GM12878 (cell line): ENCODE measurements at regions not wholly inside any gene's neighbourhood (a gene's known extent, or its start where the extent isn't known, plus 50 kb on each side); places are given as distances from the start of the nearest gene placed in this dataset.

Experiments used
- ATAC-seq: fragments of 200-7000 bp; cut with Tn5 transposase; 3 replicates; pipeline ENCODE4 v1.9.1; 2020; ENCODE audit warnings: mild to moderate bottlenecking, moderate library complexity
- BruUV-seq: library from RNA; stranded (reverse); fragments of 400-500 nt; replicated peaks from 2 replicates; lab custom pipeline; 2021; lab: Mats Ljungman, UMichigan
- CTCF ChIA-PET: fragments of 300-600 bp; sonication (Branson Sonifier 250); formaldehyde crosslinking; extraction: SDS; loops from one replicate; lab custom pipeline; 2021; ENCODE audit warnings: inconsistent platforms; lab: Yijun Ruan, JAX
- POLR2A ChIA-PET: fragments of 350-600 bp; formaldehyde crosslinking; extraction: SDS; loops from one replicate; lab custom pipeline; 2021; ENCODE audit warnings: inconsistent platforms; lab: Charles Lee
- RAD21 ChIA-PET: fragments of 300-600 bp; sonication (Branson Sonifier 250); formaldehyde crosslinking; loops from one replicate; lab custom pipeline; 2023; ENCODE audit warnings: antibody characterized with exemption; ENCODE audit not compliant: unreplicated experiment; lab: Charles Lee
- SMC1A ChIA-PET: fragments of 300-600 bp; sonication (Branson Sonifier 250); formaldehyde crosslinking; loops from one replicate; lab custom pipeline; 2023; ENCODE audit not compliant: unreplicated experiment, uncharacterized antibody; lab: Charles Lee
- DNase-seq: peaks from one replicate; pipeline ENCODE4 v3.0.0-alpha.2; 2011; ENCODE audit warnings: low read depth, low spot score
- FAIRE-seq: peaks from 3 replicates; lab custom pipeline; 2011; peaks lifted over from hg19 to GRCh38; lab: Jason Lieb, UNC
- H2AFZ ChIP-seq: 2 replicates; pipeline ENCODE4 v1.6.0; 2011; ENCODE audit warnings: low read depth, low read length, control low read depth; ENCODE audit not compliant: control insufficient read depth
- H3K27ac ChIP-seq: 2 replicates; pipeline ENCODE4 v1.5.1; 2011; ENCODE audit warnings: control low read depth; ENCODE audit not compliant: control insufficient read depth, insufficient read depth
- H3K27me3 ChIP-seq, 2 experiments: replicated peaks in 1 of 2; 2 replicates each; pipeline versions ENCODE4 v1.6.0 to v1.6.1; 2011; ENCODE audit warnings: low read length in 1 of 2; ENCODE audit not compliant: control insufficient read depth in 2 of 2, insufficient read depth in 2 of 2
- H3K36me3 ChIP-seq, 2 experiments: 2 replicates each; pipeline ENCODE4 v1.5.1; 2011; ENCODE audit warnings: low read length in 1 of 2; ENCODE audit not compliant: control insufficient read depth in 2 of 2, insufficient read depth in 2 of 2
- H3K4me1 ChIP-seq: 2 replicates; pipeline ENCODE4 v1.6.1; 2011; ENCODE audit warnings: mild to moderate bottlenecking, low read length, moderate library complexity, mixed read lengths; ENCODE audit not compliant: control insufficient read depth, insufficient read depth
- H3K4me2 ChIP-seq: 2 replicates; pipeline ENCODE4 v1.6.0; 2011; ENCODE audit warnings: control low read depth; ENCODE audit not compliant: control insufficient read depth, insufficient read depth
- H3K4me3 ChIP-seq: fragments of 200-600 bp; sonication (generic); 2 replicates; pipeline ENCODE4 v1.5.1; 2016
- H3K79me2 ChIP-seq: 2 replicates; pipeline ENCODE4 v1.6.0; 2011; ENCODE audit warnings: low read length; ENCODE audit not compliant: control insufficient read depth, insufficient read depth
- H3K9ac ChIP-seq: 2 replicates; pipeline ENCODE4 v1.8.0; 2011; ENCODE audit warnings: low read length, control low read depth, mixed read lengths; ENCODE audit not compliant: control insufficient read depth, insufficient read depth
- H3K9me3 ChIP-seq: replicated peaks from 3 replicates; pipeline ENCODE4 v1.5.1; 2011; ENCODE audit warnings: mild to moderate bottlenecking, low read length; ENCODE audit not compliant: control insufficient read depth, insufficient read depth
- H4K20me1 ChIP-seq: 2 replicates; pipeline ENCODE4 v1.6.0; 2011; ENCODE audit not compliant: control insufficient read depth, insufficient read depth
- ESRRA ChIP-seq: IDR thresholded peaks from 2 replicates; pipeline ENCODE4 v1.6.1; 2012; ENCODE audit warnings: mild to moderate bottlenecking, low read length, improper control_type of control experiment
- MYB ChIP-seq: fragments of 150-350 bp; IDR thresholded peaks from 2 replicates; pipeline ENCODE4 v1.6.1; 2014; ENCODE audit warnings: mild to moderate bottlenecking, low read depth, low read length, borderline replicate concordance
- RAD51 ChIP-seq: fragments of 450-650 bp; IDR thresholded peaks from 2 replicates; pipeline ENCODE4 v1.6.1; 2016; ENCODE audit warnings: moderate library complexity, mild to moderate bottlenecking, inconsistent platforms
- SIN3A ChIP-seq: IDR thresholded peaks from 2 replicates; pipeline ENCODE4 v1.6.1; 2012; ENCODE audit warnings: low read depth, low read length, improper control_type of control experiment
- WGBS: methylation state at CpG from one replicate; pipeline ENCODE4 v1.1.6; 2016; ENCODE audit warnings: low lambda C conversion rate; ENCODE audit not compliant: insufficient replicate concordance, insufficient coverage; ENCODE audit errors: missing lambda C conversion rate; 5-methylcytosine and 5-hydroxymethylcytosine counted together
- in situ Hi-C: fragments of 300-500 bp; cut with MboI; formaldehyde crosslinking; loops from 9 replicates; pipeline ENCODE4 v1.14.3; 2018; ENCODE audit warnings: mixed read lengths
- intact Hi-C: fragments of 100-400 bp; cut with micrococcal nuclease; formaldehyde crosslinking; loops from one replicate; pipeline ENCODE4 v1.14.2; 2022; ENCODE audit not compliant: unreplicated experiment
- TF ChIP-seq, protein P1 (sequence below): fragments of 450-650 bp; formaldehyde crosslinking; IDR thresholded peaks from 2 replicates; pipeline ENCODE4 v1.4.0; 2022; ENCODE audit warnings: mild to moderate bottlenecking, moderate library complexity

DNA sequence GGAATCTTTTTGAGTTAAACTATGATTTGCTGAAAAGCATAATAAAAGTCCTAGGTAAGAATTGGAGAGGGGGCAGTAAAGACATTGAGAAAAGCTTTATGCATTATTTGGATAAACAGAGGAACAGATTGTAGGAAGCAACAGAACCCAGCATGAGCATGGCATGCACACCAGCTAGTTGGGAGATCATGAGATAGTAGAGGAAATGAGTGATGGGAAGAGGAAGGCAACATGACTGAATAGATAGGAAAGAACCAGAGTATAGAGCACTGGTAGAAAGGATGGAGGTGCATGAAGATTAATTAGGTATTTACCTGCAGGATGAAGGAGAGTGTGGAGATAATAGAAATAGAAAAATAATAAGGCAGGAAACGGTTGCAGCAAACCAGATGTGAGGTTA is 248.5 kb upstream of the LMO3 start:
- no peak for DNase-seq
- in situ Hi-C loops (no loop called here), intact Hi-C loops (no loop called here)
- ChIA-PET SMC1A (interaction anchor here (0.9 to 8.4 kb wide), 5 partner anchors 8 to 72 kb away, joined by 3 to 165 read pairs (median 6); no protein-coding TSS in a partner anchor), RAD21 (interaction anchor here (9.4 kb wide), 1 partner anchor 20 kb away, joined by 133 read pairs; no protein-coding TSS in a partner anchor), CTCF (interaction anchor here (0.7 to 1.5 kb wide), 3 partner anchors 9 to 139 kb away, joined by 3 to 6 read pairs (median 3); no protein-coding TSS in a partner anchor), POLR2A (interaction anchor here (0.6 to 7.9 kb wide), 2 partner anchors 20 to 282 kb away, joined by 3 to 77 read pairs; no protein-coding TSS in a partner anchor)
- no peak for ATAC-seq
- Histone ChIP-seq H2AFZ (no peak overlapping the region), H3K4me3 (no peak overlapping the region), H3K9me3 (no peaks in the 10 kb centered on the region), H3K27ac (no peak overlapping the region), H3K79me2 (no peaks in the 10 kb centered on the region), H3K27me3 (no peaks in the 10 kb centered on the region), H3K4me2 (no peak overlapping the region), H3K36me3 (no peaks in the 10 kb centered on the region), H3K4me1 (peaks cover 3% of the 10 kb centered on the region; the same call in 1 of the 2 replicates), H4K20me1 (no peaks in the 10 kb centered on the region), H3K9ac (no peak overlapping the region)
- BruUV-seq: no TSS peak
- FAIRE-seq: no peak
- TF ChIP-seq RAD51 (0 out of 2 replicates have a peak, but pooled peaks have one; percentile 2), MYB (no peak), ESRRA (no peak), SIN3A (no peak)
- TF ChIP-seq, protein P1, sequence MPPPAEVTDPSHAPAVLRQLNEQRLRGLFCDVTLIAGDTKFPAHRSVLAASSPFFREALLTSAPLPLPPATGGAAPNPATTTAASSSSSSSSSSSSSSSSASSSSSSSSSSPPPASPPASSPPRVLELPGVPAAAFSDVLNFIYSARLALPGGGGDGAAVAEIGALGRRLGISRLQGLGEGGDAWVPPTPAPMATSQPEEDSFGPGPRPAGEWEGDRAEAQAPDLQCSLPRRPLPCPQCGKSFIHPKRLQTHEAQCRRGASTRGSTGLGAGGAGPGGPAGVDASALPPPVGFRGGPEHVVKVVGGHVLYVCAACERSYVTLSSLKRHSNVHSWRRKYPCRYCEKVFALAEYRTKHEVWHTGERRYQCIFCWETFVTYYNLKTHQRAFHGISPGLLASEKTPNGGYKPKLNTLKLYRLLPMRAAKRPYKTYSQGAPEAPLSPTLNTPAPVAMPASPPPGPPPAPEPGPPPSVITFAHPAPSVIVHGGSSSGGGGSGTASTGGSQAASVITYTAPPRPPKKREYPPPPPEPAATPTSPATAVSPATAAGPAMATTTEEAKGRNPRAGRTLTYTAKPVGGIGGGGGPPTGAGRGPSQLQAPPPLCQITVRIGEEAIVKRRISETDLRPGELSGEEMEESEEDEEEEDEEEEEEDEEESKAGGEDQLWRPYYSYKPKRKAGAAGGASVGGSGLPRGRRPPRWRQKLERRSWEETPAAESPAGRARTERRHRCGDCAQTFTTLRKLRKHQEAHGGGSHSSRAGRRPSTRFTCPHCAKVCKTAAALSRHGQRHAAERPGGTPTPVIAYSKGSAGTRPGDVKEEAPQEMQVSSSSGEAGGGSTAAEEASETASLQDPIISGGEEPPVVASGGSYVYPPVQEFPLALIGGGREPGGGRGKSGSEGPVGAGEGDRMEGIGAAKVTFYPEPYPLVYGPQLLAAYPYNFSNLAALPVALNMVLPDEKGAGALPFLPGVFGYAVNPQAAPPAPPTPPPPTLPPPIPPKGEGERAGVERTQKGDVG (CRISPR knock-in tag): no peak
- 36% methylated on average over 1 of the region's 1 CpG for WGBS
